Thoracic aorta (tissue), 2 donors: ENCODE measurements at regions not wholly inside any gene's neighbourhood (a gene's known extent, or its start where the extent isn't known, plus 50 kb on each side); places are given as distances from the start of the nearest gene placed in this dataset.
A peak's percentile ranks its signal among the peaks of the same experiment; 100 is the strongest.

Source experiments
- ATAC-seq: fragments of 150-250 bp; one replicate; pipeline ENCODE4 v1.8.0; 2017; ENCODE audit warnings: low read depth; ENCODE audit not compliant: insufficient number of reproducible peaks, low FRiP score
- DNase-seq: peaks from one replicate; pipeline ENCODE4 v3.0.0-alpha.2; 2020; ENCODE audit warnings: low spot score
- H3K27ac ChIP-seq, 2 donors: fragments of 200-600 bp; sonication (generic); 1 replicate in 1 of 2; 2 replicates in 1 of 2; pipeline ENCODE4 v1.5.1; 2016; ENCODE audit warnings: mild to moderate bottlenecking in 2 of 2, moderate library complexity in 2 of 2
- H3K27me3 ChIP-seq: fragments of 200-600 bp; sonication (generic); replicated peaks from 2 replicates; pipeline ENCODE4 v1.6.0; 2016; ENCODE audit warnings: mild to moderate bottlenecking; ENCODE audit not compliant: insufficient read depth
- H3K36me3 ChIP-seq: fragments of 200-600 bp; sonication (generic); one replicate; pipeline ENCODE4 v1.5.1; 2016
- H3K4me1 ChIP-seq, 2 donors: fragments of 200-600 bp; sonication (generic); 1 replicate in 1 of 2; 2 replicates in 1 of 2; pipeline versions ENCODE4 v1.5.1 to v1.6.0; 2016; ENCODE audit warnings: low read depth in 2 of 2, mild to moderate bottlenecking in 1 of 2; ENCODE audit not compliant: control insufficient read depth in 1 of 2
- H3K4me3 ChIP-seq: fragments of 200-600 bp; sonication (generic); 2 replicates; pipeline ENCODE4 v1.5.1; 2016; ENCODE audit warnings: mild to moderate bottlenecking
- H3K9me3 ChIP-seq: fragments of 200-600 bp; sonication (generic); 2 replicates; pipeline ENCODE4 v1.5.1; 2016
- CTCF ChIP-seq: fragments of 200-600 bp; sonication (generic); IDR thresholded peaks from one replicate; pipeline ENCODE4 v1.5.1; 2019; ENCODE audit warnings: antibody characterized with exemption

GRCh38 chr6:81487489-81487888 lies 265.0 kb downstream of the TENT5A start:
- Histone ChIP-seq H3K9me3 (no peaks in the 10 kb centered on the region), H3K4me1 (peaks cover 0 to 11% of the 10 kb centered on the region in 2 donors), H3K27ac (no peak overlapping the region), H3K36me3 (no peaks in the 10 kb centered on the region), H3K27me3 (no peaks in the 10 kb centered on the region), H3K4me3 (peak overlapping the region; percentile 56)
- no peak for TF ChIP-seq CTCF
- no peak for DNase-seq
- peak; percentile 50 for ATAC-seq

GRCh38 chr6:81486234-81486633 lies 266.2 kb downstream of the TENT5A start:
- Histone ChIP-seq H3K4me3 (no peak overlapping the region), H3K4me1 (peaks cover 0 to 4% of the 10 kb centered on the region in 2 donors), H3K27me3 (no peaks in the 10 kb centered on the region), H3K9me3 (no peaks in the 10 kb centered on the region), H3K36me3 (no peaks in the 10 kb centered on the region), H3K27ac (no peak overlapping the region)
- no peak for TF ChIP-seq CTCF
- DNase-seq: no peak
- ATAC-seq: no peak

GRCh38 chr6:81485395-81485794 lies 267.1 kb downstream of the TENT5A start:
- no peaks in the 10 kb centered on the region for H3K36me3 ChIP-seq
- H3K4me3 ChIP-seq: no peak overlapping the region
- no peaks in the 10 kb centered on the region for H3K4me1 ChIP-seq
- H3K27me3 ChIP-seq: no peaks in the 10 kb centered on the region
- H3K9me3 ChIP-seq: no peaks in the 10 kb centered on the region
- H3K27ac ChIP-seq: no peak overlapping the region
- ATAC-seq (no peak), DNase-seq (no peak)
- no peak for TF ChIP-seq CTCF

- Histone ChIP-seq H3K4me1 (no peaks in the 10 kb centered on the region), H3K9me3 (no peaks in the 10 kb centered on the region), H3K27ac (no peak overlapping the region), H3K27me3 (no peaks in the 10 kb centered on the region), H3K36me3 (no peaks in the 10 kb centered on the region), H3K4me3 (no peak overlapping the region)
- no peak for TF ChIP-seq CTCF
- DNase-seq (no peak), ATAC-seq (no peak)
Observed at GRCh38 chr6:81484251-81484650, 268.2 kb downstream of the TENT5A start.

GRCh38 chr6:81480139-81480538 lies 272.3 kb downstream of the TENT5A start:
- no peaks in the 10 kb centered on the region for H3K9me3 ChIP-seq
- ATAC-seq (no peak), DNase-seq (no peak)
- H3K27me3 ChIP-seq: no peaks in the 10 kb centered on the region
- no peak for TF ChIP-seq CTCF
- H3K4me1 ChIP-seq: no peaks in the 10 kb centered on the region
- H3K4me3 ChIP-seq: no peak overlapping the region
- H3K27ac ChIP-seq: no peak overlapping the region
- H3K36me3 ChIP-seq: no peaks in the 10 kb centered on the region
